HEK293 (cell line): ENCODE measurements at regions not wholly inside any gene's neighbourhood (a gene's known extent, or its start where the extent isn't known, plus 50 kb on each side); places are given as distances from the start of the nearest gene placed in this dataset.
A peak's percentile ranks its signal among the peaks of the same experiment; 100 is the strongest.

ENCODE experiments used
- CTCF ChIA-PET: fragments of 350-600 bp; formaldehyde crosslinking; extraction: SDS; loops from one replicate; lab custom pipeline; 2021; ENCODE audit warnings: antibody characterized with exemption; lab: Yijun Ruan, JAX
- POLR2A ChIA-PET: fragments of 300-600 bp; formaldehyde crosslinking; extraction: SDS; loops from one replicate; lab custom pipeline; 2020; ENCODE audit warnings: antibody characterized with exemption, inconsistent platforms; lab: Yijun Ruan, JAX
- H3K27ac ChIP-seq: fragments of 200-500 bp; sonication (Bioruptor generic); 2 replicates; pipeline ENCODE4 v1.5.1; 2014; ENCODE audit warnings: low read depth, low read length, control low read depth, inconsistent platforms; ENCODE audit errors: extremely low read depth
- H3K36me3 ChIP-seq, 2 experiments: fragments of 200-500 bp in 1 of 2; sonication (Bioruptor generic) in 1 of 2; 1 replicate in 1 of 2; 2 replicates in 1 of 2; pipeline ENCODE4 v1.5.1; 2014 to 2017; ENCODE audit warnings: inconsistent platforms in 2 of 2, low read length in 2 of 2; ENCODE audit not compliant: control insufficient read depth in 2 of 2, insufficient read depth in 1 of 2
- H3K4me1 ChIP-seq: fragments of 200-500 bp; sonication (Bioruptor generic); 2 replicates; pipeline ENCODE4 v1.5.1; 2014; ENCODE audit warnings: mild to moderate bottlenecking, low read length, inconsistent platforms; ENCODE audit not compliant: control insufficient read depth, insufficient read depth
- H3K4me3 ChIP-seq: 2 replicates; pipeline ENCODE4 v1.5.1; 2011; ENCODE audit warnings: low read depth, mild to moderate bottlenecking, control low read depth, low read length, moderate library complexity
- H3K9me3 ChIP-seq: fragments of 200-500 bp; sonication (Bioruptor generic); 2 replicates; pipeline ENCODE4 v1.5.1; 2014; ENCODE audit warnings: low read depth, low read length, inconsistent platforms; ENCODE audit not compliant: control insufficient read depth, insufficient read depth
- GLI2 ChIP-seq: fragments of 450-650 bp; formaldehyde crosslinking; IDR thresholded peaks from 2 replicates; pipeline ENCODE4; 2017; ENCODE audit warnings: missing biosample characterization, missing genetic modification characterization, low read depth, borderline replicate concordance
- MYNN ChIP-seq: fragments of 450-650 bp; formaldehyde crosslinking; IDR thresholded peaks from 2 replicates; pipeline ENCODE4 v1.5.1; 2016; ENCODE audit warnings: missing biosample characterization, missing genetic modification characterization, borderline replicate concordance
- PRDM1 ChIP-seq: fragments of 450-650 bp; formaldehyde crosslinking; IDR thresholded peaks from 2 replicates; pipeline ENCODE4; 2016; ENCODE audit warnings: missing biosample characterization, missing genetic modification characterization
- ZBTB17 ChIP-seq: fragments of 450-650 bp; formaldehyde crosslinking; IDR thresholded peaks from 2 replicates; pipeline ENCODE4 v1.5.1; 2016; ENCODE audit warnings: missing biosample characterization, missing genetic modification characterization
- ZBTB20 ChIP-seq: fragments of 450-650 bp; formaldehyde crosslinking; IDR thresholded peaks from 2 replicates; pipeline ENCODE4 v1.5.1; 2016; ENCODE audit warnings: missing biosample characterization, missing genetic modification characterization
- ZEB2 ChIP-seq: fragments of 450-650 bp; formaldehyde crosslinking; IDR thresholded peaks from 2 replicates; pipeline ENCODE4 v1.5.1; 2016; ENCODE audit warnings: missing biosample characterization, missing genetic modification characterization
- ZNF10 ChIP-seq: fragments of 450-650 bp; formaldehyde crosslinking; IDR thresholded peaks from 2 replicates; pipeline ENCODE4 v1.5.1; 2017; ENCODE audit warnings: missing biosample characterization, missing genetic modification characterization
- ZNF19 ChIP-seq: fragments of 450-650 bp; formaldehyde crosslinking; IDR thresholded peaks from 2 replicates; pipeline ENCODE4; 2016; ENCODE audit warnings: missing biosample characterization, missing genetic modification characterization, low read depth
- ZNF335 ChIP-seq: fragments of 450-650 bp; formaldehyde crosslinking; conservative IDR thresholded peaks from 2 replicates; pipeline ENCODE4 v1.5.1; 2016; ENCODE audit warnings: missing biosample characterization, missing genetic modification characterization
- ZNF391 ChIP-seq: fragments of 450-650 bp; formaldehyde crosslinking; IDR thresholded peaks from 2 replicates; pipeline ENCODE4 v1.5.1; 2016; ENCODE audit warnings: low read depth, missing biosample characterization, missing genetic modification characterization, borderline replicate concordance
- ZNF529 ChIP-seq: fragments of 450-650 bp; formaldehyde crosslinking; IDR thresholded peaks from 2 replicates; pipeline ENCODE4 v1.5.1; 2017; ENCODE audit warnings: missing genetic modification characterization, missing biosample characterization; ENCODE audit not compliant: insufficient replicate concordance
- ZNF623 ChIP-seq: fragments of 450-650 bp; formaldehyde crosslinking; IDR thresholded peaks from 2 replicates; pipeline ENCODE4 v1.5.1; 2016; ENCODE audit warnings: missing biosample characterization, missing genetic modification characterization
- ZNF670 ChIP-seq: fragments of 450-650 bp; formaldehyde crosslinking; IDR thresholded peaks from 2 replicates; pipeline ENCODE4 v1.5.1; 2016; ENCODE audit warnings: missing biosample characterization, missing genetic modification characterization, low read depth
- TF ChIP-seq, protein P1 (sequence below): fragments of 450-650 bp; formaldehyde crosslinking; IDR thresholded peaks from 2 replicates; pipeline ENCODE4 v1.5.0; 2017; ENCODE audit warnings: missing biosample characterization, missing genetic modification characterization, borderline replicate concordance
- TF ChIP-seq, protein P2 (sequence below): fragments of 450-650 bp; formaldehyde crosslinking; IDR thresholded peaks from 2 replicates; pipeline ENCODE4 v1.5.1; 2017; ENCODE audit warnings: missing biosample characterization, missing genetic modification characterization
- TF ChIP-seq, protein P3 (sequence below): fragments of 450-650 bp; formaldehyde crosslinking; IDR thresholded peaks from 2 replicates; pipeline ENCODE4 v1.5.1; 2016; ENCODE audit warnings: missing biosample characterization, missing genetic modification characterization
- TF ChIP-seq, protein P4 (sequence below): fragments of 450-650 bp; formaldehyde crosslinking; IDR thresholded peaks from 2 replicates; pipeline ENCODE4; 2016; ENCODE audit warnings: missing biosample characterization, missing genetic modification characterization
- TF ChIP-seq, protein P5 (sequence below): sonication (generic); formaldehyde crosslinking; IDR thresholded peaks from 2 replicates; pipeline ENCODE4 v1.8.1; 2022; ENCODE audit warnings: mild to moderate bottlenecking, moderate library complexity, missing genetic modification reagents
- TF ChIP-seq, protein P6 (sequence below): fragments of 450-650 bp; formaldehyde crosslinking; IDR thresholded peaks from 2 replicates; pipeline ENCODE4 v1.5.1; 2016; ENCODE audit warnings: missing biosample characterization, missing genetic modification characterization

DNA sequence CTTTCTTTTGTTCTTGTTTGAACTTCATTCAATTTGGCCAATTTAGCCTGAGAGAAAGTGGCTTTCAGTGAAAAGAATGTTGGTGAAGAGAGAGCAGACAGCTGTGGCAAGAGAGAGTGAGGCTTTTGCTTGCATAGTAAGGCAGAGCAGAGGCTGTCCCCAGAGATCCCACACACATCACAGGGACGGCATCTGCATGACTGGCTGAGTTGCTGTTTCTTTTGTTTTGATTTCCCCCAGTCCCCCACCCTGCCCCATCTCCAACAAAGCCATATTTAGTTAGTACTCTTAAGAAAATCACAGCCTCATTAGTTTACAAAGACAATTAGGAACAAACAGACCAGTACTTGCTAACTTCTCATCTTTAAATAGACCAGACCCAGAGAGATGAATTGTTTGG, 363.9 kb upstream of the SEMA6A start:
- Histone ChIP-seq H3K4me3 (no peak overlapping the region), H3K4me1 (no peaks in the 10 kb centered on the region), H3K9me3 (no peaks in the 10 kb centered on the region), H3K36me3 (no peaks in the 10 kb centered on the region), H3K27ac (no peak overlapping the region)
- ChIA-PET CTCF (no interaction called here), POLR2A (no interaction called here)
- TF ChIP-seq PRDM1 (tag by site-specific recombination) = peak; percentile 94
- TF ChIP-seq ZBTB20 (tag by site-specific recombination) = peak; percentile 14; the same call in 1 of the 2 replicates
- no peak for TF ChIP-seq GLI2 (tag by site-specific recombination)
- TF ChIP-seq ZNF335 (tag by site-specific recombination) = no peak

DNA sequence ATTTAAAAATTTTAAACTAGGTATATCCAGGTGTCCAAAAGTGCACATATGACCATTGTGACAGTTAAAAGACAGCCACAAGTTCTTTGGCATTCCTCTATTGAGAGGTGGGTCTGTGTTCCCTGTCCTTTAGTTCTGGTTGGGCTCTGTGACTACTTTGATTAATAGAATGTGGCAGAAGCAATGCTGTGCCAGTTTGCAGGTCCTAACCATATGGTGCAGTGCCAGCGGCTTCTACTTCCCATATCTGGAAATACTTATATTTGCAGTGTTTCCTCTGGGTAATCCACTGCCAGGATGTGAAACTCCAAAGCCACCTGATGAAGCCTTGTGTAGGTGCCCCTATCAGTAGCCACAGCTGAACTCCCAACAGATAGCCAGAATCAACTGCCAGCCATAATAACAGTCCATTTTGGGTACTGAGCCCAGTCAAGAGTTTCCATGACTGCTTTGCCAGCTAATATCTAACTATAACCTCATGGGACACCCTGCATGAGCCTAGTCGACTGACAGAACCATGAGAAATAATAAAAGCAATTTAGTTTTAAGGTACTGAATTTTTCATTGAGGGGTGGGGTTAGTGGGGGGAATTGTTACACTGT, 361.0 kb upstream of the SEMA6A start:
- ChIA-PET POLR2A (no interaction called here), CTCF (interaction anchor here (2.7 kb wide), 1 partner anchor 12 kb away, joined by 8 read pairs; no protein-coding TSS in a partner anchor)
- no peak overlapping the region for H3K4me3 ChIP-seq
- no peak overlapping the region for H3K27ac ChIP-seq
- no peak for TF ChIP-seq ZNF19 (tag by site-specific recombination)
- TF ChIP-seq ZNF529 = no peak
- TF ChIP-seq ZEB2 (tag by site-specific recombination) = no peak
- no peak for TF ChIP-seq ZBTB17 (tag by site-specific recombination)
- TF ChIP-seq ZNF391 (tag by site-specific recombination) = no peak
- no peak for TF ChIP-seq ZNF10 (tag by site-specific recombination)
- TF ChIP-seq, protein P1, sequence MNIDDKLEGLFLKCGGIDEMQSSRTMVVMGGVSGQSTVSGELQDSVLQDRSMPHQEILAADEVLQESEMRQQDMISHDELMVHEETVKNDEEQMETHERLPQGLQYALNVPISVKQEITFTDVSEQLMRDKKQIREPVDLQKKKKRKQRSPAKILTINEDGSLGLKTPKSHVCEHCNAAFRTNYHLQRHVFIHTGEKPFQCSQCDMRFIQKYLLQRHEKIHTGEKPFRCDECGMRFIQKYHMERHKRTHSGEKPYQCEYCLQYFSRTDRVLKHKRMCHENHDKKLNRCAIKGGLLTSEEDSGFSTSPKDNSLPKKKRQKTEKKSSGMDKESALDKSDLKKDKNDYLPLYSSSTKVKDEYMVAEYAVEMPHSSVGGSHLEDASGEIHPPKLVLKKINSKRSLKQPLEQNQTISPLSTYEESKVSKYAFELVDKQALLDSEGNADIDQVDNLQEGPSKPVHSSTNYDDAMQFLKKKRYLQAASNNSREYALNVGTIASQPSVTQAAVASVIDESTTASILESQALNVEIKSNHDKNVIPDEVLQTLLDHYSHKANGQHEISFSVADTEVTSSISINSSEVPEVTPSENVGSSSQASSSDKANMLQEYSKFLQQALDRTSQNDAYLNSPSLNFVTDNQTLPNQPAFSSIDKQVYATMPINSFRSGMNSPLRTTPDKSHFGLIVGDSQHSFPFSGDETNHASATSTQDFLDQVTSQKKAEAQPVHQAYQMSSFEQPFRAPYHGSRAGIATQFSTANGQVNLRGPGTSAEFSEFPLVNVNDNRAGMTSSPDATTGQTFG (tag by site-specific recombination) = no peak
- TF ChIP-seq, protein P2, sequence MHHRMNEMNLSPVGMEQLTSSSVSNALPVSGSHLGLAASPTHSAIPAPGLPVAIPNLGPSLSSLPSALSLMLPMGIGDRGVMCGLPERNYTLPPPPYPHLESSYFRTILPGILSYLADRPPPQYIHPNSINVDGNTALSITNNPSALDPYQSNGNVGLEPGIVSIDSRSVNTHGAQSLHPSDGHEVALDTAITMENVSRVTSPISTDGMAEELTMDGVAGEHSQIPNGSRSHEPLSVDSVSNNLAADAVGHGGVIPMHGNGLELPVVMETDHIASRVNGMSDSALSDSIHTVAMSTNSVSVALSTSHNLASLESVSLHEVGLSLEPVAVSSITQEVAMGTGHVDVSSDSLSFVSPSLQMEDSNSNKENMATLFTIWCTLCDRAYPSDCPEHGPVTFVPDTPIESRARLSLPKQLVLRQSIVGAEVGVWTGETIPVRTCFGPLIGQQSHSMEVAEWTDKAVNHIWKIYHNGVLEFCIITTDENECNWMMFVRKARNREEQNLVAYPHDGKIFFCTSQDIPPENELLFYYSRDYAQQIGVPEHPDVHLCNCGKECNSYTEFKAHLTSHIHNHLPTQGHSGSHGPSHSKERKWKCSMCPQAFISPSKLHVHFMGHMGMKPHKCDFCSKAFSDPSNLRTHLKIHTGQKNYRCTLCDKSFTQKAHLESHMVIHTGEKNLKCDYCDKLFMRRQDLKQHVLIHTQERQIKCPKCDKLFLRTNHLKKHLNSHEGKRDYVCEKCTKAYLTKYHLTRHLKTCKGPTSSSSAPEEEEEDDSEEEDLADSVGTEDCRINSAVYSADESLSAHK = no peak
- no peak for TF ChIP-seq MYNN
- TF ChIP-seq, protein P3, sequence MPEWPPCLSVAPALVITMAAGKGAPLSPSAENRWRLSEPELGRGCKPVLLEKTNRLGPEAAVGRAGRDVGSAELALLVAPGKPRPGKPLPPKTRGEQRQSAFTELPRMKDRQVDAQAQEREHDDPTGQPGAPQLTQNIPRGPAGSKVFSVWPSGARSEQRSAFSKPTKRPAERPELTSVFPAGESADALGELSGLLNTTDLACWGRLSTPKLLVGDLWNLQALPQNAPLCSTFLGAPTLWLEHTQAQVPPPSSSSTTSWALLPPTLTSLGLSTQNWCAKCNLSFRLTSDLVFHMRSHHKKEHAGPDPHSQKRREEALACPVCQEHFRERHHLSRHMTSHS (tag by site-specific recombination) = no peak
- TF ChIP-seq, protein P4, sequence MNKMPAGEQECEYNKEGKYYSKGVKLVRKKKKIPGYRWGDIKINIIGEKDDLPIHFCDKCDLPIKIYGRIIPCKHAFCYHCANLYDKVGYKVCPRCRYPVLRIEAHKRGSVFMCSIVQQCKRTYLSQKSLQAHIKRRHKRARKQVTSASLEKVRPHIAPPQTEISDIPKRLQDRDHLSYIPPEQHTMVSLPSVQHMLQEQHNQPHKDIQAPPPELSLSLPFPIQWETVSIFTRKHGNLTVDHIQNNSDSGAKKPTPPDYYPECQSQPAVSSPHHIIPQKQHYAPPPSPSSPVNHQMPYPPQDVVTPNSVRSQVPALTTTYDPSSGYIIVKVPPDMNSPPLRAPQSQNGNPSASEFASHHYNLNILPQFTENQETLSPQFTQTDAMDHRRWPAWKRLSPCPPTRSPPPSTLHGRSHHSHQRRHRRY (tag by site-specific recombination) = no peak
- no peak for TF ChIP-seq ZNF670
- TF ChIP-seq, protein P5, sequence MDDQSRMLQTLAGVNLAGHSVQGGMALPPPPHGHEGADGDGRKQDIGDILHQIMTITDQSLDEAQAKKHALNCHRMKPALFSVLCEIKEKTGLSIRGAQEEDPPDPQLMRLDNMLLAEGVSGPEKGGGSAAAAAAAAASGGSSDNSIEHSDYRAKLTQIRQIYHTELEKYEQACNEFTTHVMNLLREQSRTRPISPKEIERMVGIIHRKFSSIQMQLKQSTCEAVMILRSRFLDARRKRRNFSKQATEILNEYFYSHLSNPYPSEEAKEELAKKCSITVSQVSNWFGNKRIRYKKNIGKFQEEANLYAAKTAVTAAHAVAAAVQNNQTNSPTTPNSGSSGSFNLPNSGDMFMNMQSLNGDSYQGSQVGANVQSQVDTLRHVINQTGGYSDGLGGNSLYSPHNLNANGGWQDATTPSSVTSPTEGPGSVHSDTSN (CRISPR knock-in tag) = no peak
- TF ChIP-seq ZNF623 (tag by site-specific recombination) = no peak
- TF ChIP-seq, protein P6, sequence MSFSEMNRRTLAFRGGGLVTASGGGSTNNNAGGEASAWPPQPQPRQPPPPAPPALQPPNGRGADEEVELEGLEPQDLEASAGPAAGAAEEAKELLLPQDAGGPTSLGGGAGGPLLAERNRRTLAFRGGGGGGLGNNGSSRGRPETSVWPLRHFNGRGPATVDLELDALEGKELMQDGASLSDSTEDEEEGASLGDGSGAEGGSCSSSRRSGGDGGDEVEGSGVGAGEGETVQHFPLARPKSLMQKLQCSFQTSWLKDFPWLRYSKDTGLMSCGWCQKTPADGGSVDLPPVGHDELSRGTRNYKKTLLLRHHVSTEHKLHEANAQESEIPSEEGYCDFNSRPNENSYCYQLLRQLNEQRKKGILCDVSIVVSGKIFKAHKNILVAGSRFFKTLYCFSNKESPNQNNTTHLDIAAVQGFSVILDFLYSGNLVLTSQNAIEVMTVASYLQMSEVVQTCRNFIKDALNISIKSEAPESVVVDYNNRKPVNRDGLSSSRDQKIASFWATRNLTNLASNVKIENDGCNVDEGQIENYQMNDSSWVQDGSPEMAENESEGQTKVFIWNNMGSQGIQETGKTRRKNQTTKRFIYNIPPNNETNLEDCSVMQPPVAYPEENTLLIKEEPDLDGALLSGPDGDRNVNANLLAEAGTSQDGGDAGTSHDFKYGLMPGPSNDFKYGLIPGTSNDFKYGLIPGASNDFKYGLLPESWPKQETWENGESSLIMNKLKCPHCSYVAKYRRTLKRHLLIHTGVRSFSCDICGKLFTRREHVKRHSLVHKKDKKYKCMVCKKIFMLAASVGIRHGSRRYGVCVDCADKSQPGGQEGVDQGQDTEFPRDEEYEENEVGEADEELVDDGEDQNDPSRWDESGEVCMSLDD (tag by site-specific recombination) = no peak
- no peaks in the 10 kb centered on the region for H3K36me3 ChIP-seq
- H3K9me3 ChIP-seq = no peaks in the 10 kb centered on the region
- no peaks in the 10 kb centered on the region for H3K4me1 ChIP-seq
